ENCODE measurements at regions not wholly inside any gene's neighbourhood (a gene's known extent, or its start where the extent isn't known, plus 50 kb on each side); places are given as distances from the start of the nearest gene placed in this dataset.

DNA sequence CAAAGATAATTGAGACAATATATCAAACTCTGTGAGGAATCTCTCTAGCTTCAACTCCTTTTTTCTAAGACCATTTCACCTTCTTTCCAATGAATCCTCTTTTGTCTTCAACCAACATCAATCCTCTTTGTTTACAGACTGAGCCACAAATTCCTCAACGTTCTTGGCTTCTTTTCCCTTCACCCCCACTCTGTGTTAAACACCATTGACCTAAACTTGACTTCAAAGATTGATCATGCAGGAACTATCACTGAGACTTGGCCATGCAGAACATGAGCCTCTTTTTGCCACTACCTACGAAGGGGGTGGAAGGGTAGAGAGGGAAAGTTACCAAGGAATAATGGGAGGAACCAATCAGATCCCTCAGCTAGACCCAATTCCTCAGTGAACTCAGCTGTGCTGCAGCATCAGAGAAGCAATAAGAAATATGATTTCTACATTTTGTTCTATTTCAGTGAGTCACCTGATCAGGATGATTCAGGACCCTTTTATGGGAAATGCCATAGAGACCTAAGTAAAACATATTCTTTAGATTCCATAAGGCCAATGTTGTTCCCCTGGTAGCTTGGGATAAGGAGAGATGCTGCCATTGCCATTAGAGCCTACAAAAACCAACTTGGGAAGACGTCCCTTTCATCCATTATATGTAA lies 187.7 kb upstream of the RGMB start:
- CTCF ChIA-PET = no interaction called here
- Mint-ChIP-seq H3K9me3 (ENCODE audit: low read depth) (no peaks in the 10 kb centered on the region), H3K27me3 (no peaks in the 10 kb centered on the region), H3K4me3 (no peak overlapping the region), H3K36me3 (no peaks in the 10 kb centered on the region), H3K27ac (no peak overlapping the region), H3K4me1 (no peaks in the 10 kb centered on the region)
- DNase-seq (no peak), ATAC-seq (no peak)

DNA sequence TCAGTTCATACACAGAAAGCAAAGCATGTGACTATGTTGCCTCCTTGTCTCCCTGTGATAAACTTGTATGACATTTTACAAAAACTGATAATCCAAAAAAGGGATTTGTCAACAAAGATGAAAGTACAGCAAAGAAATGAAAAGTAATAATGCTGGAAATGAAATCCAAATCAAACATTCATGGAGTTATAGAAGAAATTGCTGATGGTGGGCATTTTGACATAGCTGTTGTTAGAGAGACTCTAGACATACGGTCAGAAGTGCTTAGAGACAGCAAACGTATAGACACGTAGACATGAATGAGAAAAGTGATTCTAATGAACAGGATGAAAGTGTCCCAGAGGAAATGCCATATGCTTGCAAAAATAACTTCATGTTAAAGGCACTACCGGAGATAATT lies 186.9 kb upstream of the RGMB start:
- Mint-ChIP-seq H3K9me3 (ENCODE audit: low read depth) (no peaks in the 10 kb centered on the region), H3K4me3 (no peak overlapping the region), H3K27ac (no peak overlapping the region), H3K4me1 (no peaks in the 10 kb centered on the region), H3K27me3 (no peaks in the 10 kb centered on the region), H3K36me3 (no peaks in the 10 kb centered on the region)
- CTCF ChIA-PET = no interaction called here
- DNase-seq = no peak
- no peak for ATAC-seq

DNA sequence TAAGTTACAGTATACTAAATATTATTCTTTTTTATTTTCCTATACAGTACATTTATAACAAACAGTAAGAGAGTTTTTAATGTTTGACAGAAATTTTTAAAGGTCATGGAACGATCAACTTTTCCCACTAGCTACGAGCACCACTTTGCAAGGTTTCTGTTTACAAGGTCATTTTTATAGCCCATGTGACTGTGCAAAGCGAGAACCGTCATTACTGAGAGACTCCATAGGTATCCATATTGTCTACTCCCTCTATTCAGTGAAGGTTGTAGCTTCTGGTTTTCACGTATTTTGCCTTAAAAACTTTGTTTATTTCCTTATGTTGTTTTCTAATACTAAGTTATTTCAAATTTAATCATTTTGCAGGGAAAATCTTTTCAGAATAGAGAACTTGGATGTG lies 186.3 kb upstream of the RGMB start:
- Mint-ChIP-seq H3K4me3 (no peak overlapping the region), H3K4me1 (no peaks in the 10 kb centered on the region), H3K9me3 (ENCODE audit: low read depth) (no peaks in the 10 kb centered on the region), H3K27me3 (no peaks in the 10 kb centered on the region), H3K36me3 (no peaks in the 10 kb centered on the region), H3K27ac (no peak overlapping the region)
- CTCF ChIA-PET = no interaction called here
- ATAC-seq = no peak
- DNase-seq = no peak

DNA sequence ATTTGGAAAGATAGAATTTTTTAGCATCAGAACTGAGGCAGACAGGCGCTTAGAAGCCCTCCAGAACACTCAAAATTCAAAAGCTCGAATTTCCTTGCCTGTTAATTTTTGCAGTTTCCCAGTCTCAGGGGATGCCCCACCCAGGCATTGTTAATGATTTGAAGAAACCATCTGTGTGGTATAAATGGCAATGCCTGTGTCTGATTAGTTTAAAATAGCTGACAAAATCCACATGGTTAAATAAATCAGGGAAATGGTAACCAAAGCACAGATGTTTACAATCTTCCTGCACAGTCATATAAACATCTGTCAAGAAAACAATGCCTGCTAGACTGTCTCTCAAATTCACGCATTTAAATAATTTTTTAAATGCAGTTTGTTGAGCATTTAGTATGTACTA lies 185.2 kb upstream of the RGMB start:
- DNase-seq (no peak), ATAC-seq (no peak)
- no peaks in the 10 kb centered on the region for H3K9me3 Mint-ChIP-seq (ENCODE audit: low read depth)
- H3K27me3 Mint-ChIP-seq = no peaks in the 10 kb centered on the region
- no peaks in the 10 kb centered on the region for H3K36me3 Mint-ChIP-seq
- H3K27ac Mint-ChIP-seq = no peak overlapping the region
- no peak overlapping the region for H3K4me3 Mint-ChIP-seq
- no peaks in the 10 kb centered on the region for H3K4me1 Mint-ChIP-seq
- CTCF ChIA-PET = no interaction called here

DNA sequence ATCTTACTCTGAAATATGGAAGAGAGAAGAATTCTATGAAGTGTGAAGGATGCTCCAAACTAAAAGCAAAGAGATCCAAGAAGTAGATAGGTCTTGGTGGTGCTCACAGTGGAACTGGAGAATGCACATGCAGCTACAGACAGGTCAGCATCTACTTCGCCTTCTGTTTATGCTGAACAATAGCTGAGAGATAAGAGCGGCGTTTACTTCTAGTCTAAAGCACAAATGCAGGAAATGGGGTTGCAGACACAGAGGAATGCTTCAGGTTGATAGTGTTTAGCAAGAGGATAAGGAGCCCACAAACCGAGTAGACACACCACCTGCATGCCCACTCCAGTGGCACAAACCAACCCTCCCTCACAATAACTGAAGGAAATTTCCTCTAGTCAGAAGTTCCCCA lies 180.0 kb upstream of the RGMB start:
- H3K9me3 Mint-ChIP-seq (ENCODE audit: low read depth) = peaks cover 2% of the 10 kb centered on the region
- DNase-seq (no peak), ATAC-seq (no peak)
- no peaks in the 10 kb centered on the region for H3K36me3 Mint-ChIP-seq
- no peaks in the 10 kb centered on the region for H3K27me3 Mint-ChIP-seq
- CTCF ChIA-PET = no interaction called here
- H3K4me1 Mint-ChIP-seq = no peaks in the 10 kb centered on the region
- no peak overlapping the region for H3K4me3 Mint-ChIP-seq
- no peak overlapping the region for H3K27ac Mint-ChIP-seq

DNA sequence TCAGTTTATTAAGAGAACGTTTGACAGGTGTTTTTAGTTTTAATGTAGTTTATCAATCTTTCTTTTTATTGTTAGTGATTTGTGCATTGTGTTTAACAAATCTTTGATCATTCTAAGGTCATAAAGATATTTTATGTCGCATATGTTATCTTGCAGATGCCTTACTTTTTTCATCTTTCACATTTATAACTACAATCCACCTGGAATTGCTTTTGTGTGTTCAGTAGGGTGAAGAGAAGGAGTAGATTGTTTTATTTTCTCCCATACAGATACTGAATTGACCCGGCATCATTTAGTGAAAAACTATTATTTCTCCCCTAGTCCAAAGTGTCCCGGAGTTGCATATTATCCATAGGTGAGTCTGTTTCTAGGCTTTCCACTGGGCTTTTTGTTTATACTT lies 179.4 kb upstream of the RGMB start:
- no peaks in the 10 kb centered on the region for H3K36me3 Mint-ChIP-seq
- no peaks in the 10 kb centered on the region for H3K4me1 Mint-ChIP-seq
- peaks cover 3% of the 10 kb centered on the region for H3K9me3 Mint-ChIP-seq (ENCODE audit: low read depth)
- H3K27ac Mint-ChIP-seq = no peak overlapping the region
- no peaks in the 10 kb centered on the region for H3K27me3 Mint-ChIP-seq
- CTCF ChIA-PET = no interaction called here
- ATAC-seq (no peak), DNase-seq (no peak)
- H3K4me3 Mint-ChIP-seq = no peak overlapping the region

DNA sequence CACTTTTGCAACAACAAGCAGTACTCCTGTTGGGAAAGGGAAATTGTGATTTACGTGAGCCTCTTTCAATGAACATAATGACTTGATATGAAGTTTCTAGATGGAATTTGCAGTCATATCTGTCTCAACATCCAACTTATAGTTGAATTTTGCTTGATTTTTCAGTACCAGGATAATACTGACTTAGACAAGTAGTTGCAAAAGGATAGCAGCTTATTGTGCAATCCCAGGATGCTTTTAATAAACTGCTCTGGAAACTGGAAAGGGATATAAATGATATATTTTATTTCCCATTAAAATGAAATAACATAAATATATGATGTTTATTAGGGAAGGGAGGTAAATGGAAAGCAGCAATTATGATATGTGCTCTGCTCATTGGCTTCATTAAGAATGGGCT lies 174.4 kb upstream of the RGMB start:
- CTCF ChIA-PET = no interaction called here
- Mint-ChIP-seq H3K4me1 (no peaks in the 10 kb centered on the region), H3K27me3 (no peaks in the 10 kb centered on the region), H3K27ac (no peak overlapping the region), H3K36me3 (no peaks in the 10 kb centered on the region), H3K4me3 (no peak overlapping the region), H3K9me3 (ENCODE audit: low read depth) (peaks cover 3% of the 10 kb centered on the region)
- ATAC-seq (no peak), DNase-seq (no peak)

DNA sequence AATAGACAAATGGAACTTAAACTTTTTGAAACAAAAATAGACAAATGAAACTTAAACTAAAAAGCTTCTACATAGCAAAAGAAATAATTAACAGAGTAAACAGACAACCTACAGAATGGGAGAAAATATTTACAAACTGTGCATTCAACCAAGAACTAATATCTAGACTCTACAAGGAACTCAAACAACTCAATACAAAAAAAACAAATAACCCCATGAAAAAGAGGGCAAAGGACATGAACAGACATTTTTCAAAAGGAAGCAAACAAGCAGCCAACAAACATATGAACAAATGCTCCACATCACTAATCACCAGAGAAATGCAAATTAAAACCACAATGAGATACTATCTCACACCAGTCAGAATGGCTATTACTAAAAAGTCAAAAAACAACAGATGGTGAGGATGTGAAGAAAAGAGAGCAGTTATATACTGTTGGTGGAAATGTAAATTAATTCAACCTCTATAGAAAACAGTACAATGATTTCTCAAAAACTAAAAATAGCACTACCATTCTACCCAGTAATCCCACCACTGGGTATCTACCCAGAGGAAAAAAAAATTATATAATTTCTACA lies 170.8 kb upstream of the RGMB start:
- no peak overlapping the region for H3K27ac Mint-ChIP-seq
- no peak overlapping the region for H3K4me3 Mint-ChIP-seq
- no peak for ATAC-seq
- no peaks in the 10 kb centered on the region for H3K27me3 Mint-ChIP-seq
- CTCF ChIA-PET = no interaction called here
- H3K36me3 Mint-ChIP-seq = no peaks in the 10 kb centered on the region
- H3K9me3 Mint-ChIP-seq (ENCODE audit: low read depth) = peaks cover 3% of the 10 kb centered on the region
- H3K4me1 Mint-ChIP-seq = no peaks in the 10 kb centered on the region
- no peak for DNase-seq

DNA sequence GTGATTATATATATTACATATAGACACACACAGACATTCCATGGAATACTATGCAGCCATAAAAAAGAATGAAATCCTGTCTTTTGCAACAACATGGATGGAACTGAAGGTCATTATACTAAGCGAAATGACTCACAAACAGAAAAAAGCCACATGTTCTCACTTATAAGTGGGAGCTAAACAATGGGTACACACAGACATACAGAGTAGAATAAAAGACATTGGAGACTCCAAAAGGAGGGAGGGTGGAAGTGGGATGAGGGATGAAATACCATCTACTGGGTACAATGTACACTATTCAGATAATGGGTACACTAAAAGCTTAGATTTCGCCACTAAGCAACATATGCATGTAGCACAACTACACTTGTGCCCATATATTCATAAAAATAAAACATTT lies 170.0 kb upstream of the RGMB start:
- no peak for ATAC-seq
- H3K4me3 Mint-ChIP-seq = no peak overlapping the region
- H3K36me3 Mint-ChIP-seq = no peaks in the 10 kb centered on the region
- H3K4me1 Mint-ChIP-seq = no peaks in the 10 kb centered on the region
- DNase-seq = no peak
- no peaks in the 10 kb centered on the region for H3K27me3 Mint-ChIP-seq
- no peak overlapping the region for H3K27ac Mint-ChIP-seq
- CTCF ChIA-PET = no interaction called here
- H3K9me3 Mint-ChIP-seq (ENCODE audit: low read depth) = peaks cover under 1% of the 10 kb centered on the region

DNA sequence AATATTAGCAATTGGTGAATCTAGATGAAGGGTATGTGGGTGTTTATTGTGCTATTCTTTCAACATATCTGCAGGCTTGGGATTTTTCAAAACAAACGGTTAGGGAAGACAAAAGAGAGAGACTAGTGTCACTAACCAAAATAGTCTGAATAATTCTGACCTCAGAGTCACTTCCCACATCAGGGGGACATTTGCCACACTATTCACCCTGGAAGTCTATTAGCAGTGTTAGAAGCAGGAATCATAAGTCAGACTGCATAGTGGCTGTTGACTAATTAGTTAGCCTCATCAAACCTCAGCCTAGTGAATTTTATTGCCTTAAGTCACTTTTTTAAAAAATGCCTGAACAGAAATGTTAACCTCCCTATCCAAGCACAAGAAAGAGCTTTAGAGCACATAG lies 169.2 kb upstream of the RGMB start:
- no peaks in the 10 kb centered on the region for H3K36me3 Mint-ChIP-seq
- H3K4me1 Mint-ChIP-seq = no peaks in the 10 kb centered on the region
- no peak for ATAC-seq

DNA sequence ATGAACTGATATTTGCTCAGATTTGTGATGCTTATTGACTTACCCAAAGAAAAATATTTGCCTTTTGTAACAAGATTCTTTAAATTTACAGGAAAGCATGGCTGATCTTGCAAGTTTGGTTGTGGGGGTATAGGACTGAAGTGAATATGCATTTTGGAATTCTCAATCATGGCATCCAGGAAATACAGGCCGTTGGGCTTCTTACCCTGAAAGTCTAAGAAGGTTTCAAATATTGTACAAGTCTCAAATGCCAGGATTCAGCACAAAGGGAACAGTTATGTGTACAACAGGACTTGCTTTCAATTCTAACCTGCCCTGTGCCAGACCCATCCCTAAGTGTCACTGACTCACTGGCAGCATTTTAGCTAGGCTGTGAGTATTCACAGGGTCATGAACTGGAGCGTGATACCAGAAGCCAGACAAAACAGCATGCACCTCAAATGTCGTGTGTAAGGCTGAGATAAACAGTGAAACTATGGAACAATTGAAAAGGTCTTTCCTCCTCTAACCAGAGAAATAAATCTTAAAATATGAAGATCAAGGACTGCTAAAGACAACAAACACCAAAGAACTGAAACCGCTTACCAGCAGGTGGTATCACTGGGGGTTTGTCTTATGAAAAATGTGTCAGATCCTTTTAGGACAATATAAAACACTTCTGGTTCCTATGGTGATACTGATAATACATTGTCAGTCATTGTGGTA lies 168.6 kb upstream of the RGMB start:
- no peaks in the 10 kb centered on the region for H3K4me1 Mint-ChIP-seq
- no peak for DNase-seq
- H3K4me3 Mint-ChIP-seq = no peak overlapping the region
- CTCF ChIA-PET = no interaction called here
- ATAC-seq = no peak
- no peaks in the 10 kb centered on the region for H3K9me3 Mint-ChIP-seq (ENCODE audit: low read depth)
- H3K36me3 Mint-ChIP-seq = no peaks in the 10 kb centered on the region
- H3K27me3 Mint-ChIP-seq = no peaks in the 10 kb centered on the region
- no peak overlapping the region for H3K27ac Mint-ChIP-seq

More for the DNA sequence above, 169.2 kb upstream of the RGMB start:
- Mint-ChIP-seq H3K27me3 (no peaks in the 10 kb centered on the region), H3K9me3 (ENCODE audit: low read depth) (no peaks in the 10 kb centered on the region), H3K27ac (no peak overlapping the region), H3K4me3 (no peak overlapping the region)
- no peak for DNase-seq
- CTCF ChIA-PET = no interaction called here

DNA sequence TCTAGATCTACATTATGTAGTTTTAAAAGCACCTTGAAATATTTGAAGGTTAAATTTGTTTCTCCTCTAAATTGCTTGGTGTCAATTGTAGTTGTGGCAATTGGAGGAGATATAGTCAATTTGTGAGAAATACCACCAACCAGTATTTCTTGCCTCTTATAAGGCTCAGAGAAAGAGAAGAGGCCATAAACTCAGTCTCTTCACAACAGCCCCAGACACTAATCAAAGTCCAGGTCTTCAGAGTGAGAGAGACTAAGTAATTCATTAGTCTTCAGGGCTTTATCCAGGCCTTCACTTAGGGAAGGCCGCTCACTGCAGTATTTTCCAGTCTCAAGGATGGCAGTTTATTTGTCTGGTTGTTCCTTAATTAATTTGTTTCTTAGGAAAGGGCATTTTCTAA lies 168.0 kb upstream of the RGMB start:
- no peak overlapping the region for H3K4me3 Mint-ChIP-seq
- no peaks in the 10 kb centered on the region for H3K36me3 Mint-ChIP-seq
- ATAC-seq (no peak), DNase-seq (no peak)
- no peaks in the 10 kb centered on the region for H3K27me3 Mint-ChIP-seq
- H3K4me1 Mint-ChIP-seq = no peaks in the 10 kb centered on the region
- CTCF ChIA-PET = no interaction called here
- no peaks in the 10 kb centered on the region for H3K9me3 Mint-ChIP-seq (ENCODE audit: low read depth)
- no peak overlapping the region for H3K27ac Mint-ChIP-seq

DNA sequence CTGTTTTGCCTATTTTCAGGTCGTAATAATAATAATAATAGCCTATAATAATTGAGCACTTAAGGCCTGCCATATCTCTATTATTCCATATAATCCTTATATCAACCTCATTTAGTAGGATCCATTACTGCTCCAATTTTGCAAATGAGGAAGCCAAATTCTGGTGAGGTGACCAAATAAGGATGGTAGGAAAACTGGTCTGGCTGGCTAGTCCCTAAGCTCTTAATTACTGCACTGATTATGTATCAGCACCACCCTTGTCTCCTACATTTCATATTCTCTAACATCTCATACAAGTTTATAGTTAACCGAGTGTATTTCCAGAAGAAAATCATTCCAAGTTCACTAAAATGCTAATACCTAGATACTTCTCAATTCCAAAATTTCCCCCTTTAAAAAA lies 166.5 kb upstream of the RGMB start:
- DNase-seq = no peak
- Mint-ChIP-seq H3K27me3 (no peaks in the 10 kb centered on the region), H3K4me3 (no peak overlapping the region), H3K27ac (no peak overlapping the region), H3K36me3 (no peaks in the 10 kb centered on the region), H3K9me3 (ENCODE audit: low read depth) (no peaks in the 10 kb centered on the region), H3K4me1 (no peaks in the 10 kb centered on the region)
- CTCF ChIA-PET = interaction anchor here (1.5 kb wide), 1 partner anchor 10 kb away, joined by 5 read pairs; no protein-coding TSS in a partner anchor
- no peak for ATAC-seq

DNA sequence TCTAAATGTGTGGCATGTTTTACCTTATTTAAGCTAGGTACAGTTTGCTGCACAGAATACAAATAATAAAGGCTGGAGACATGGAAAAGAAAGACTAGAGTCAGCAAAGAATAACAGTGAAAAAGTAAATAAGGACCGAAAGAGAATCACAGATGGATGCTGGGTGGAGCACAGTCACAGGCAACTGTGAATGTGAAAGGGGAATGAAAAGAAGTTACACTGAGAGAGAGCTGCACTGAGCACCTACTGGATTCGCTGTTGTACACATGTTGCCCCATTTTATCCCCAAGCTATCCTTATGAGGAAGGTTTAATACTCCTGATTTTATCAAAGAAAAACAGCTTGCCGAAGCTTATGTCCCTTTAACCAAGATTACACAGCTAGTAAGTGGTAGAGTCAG lies 165.4 kb upstream of the RGMB start:
- DNase-seq (no peak), ATAC-seq (no peak)
- Mint-ChIP-seq H3K27ac (no peak overlapping the region), H3K4me1 (no peaks in the 10 kb centered on the region), H3K9me3 (ENCODE audit: low read depth) (no peaks in the 10 kb centered on the region), H3K36me3 (no peaks in the 10 kb centered on the region), H3K27me3 (no peaks in the 10 kb centered on the region), H3K4me3 (no peak overlapping the region)
- CTCF ChIA-PET = interaction anchor here (1.1 to 1.5 kb wide), 2 partner anchors 9 to 161 kb away, joined by 3 to 5 read pairs; no protein-coding TSS in a partner anchor

Data from activated CD8-positive, alpha-beta memory T cell treated with anti-CD3 and anti-CD28 coated beads, Interleukin-2, amount 10 ng/mL, durations not matched to agents 7 days and 5 days (primary cell).